Duodenal mucosa (tissue), 2 donors: ENCODE measurements at regions not wholly inside any gene's neighbourhood (a gene's known extent, or its start where the extent isn't known, plus 50 kb on each side); places are given as distances from the start of the nearest gene placed in this dataset.

Source experiments
- H3K27ac ChIP-seq: one replicate; pipeline ENCODE4 v1.7.0; 2013; ENCODE audit warnings: low read depth, low read length
- H3K27me3 ChIP-seq, 2 donors: one replicate each; pipeline ENCODE4 v1.7.0; 2013; ENCODE audit warnings: low read length in 2 of 2, control low read depth in 1 of 2; ENCODE audit not compliant: insufficient read depth in 2 of 2, control insufficient read depth in 1 of 2
- H3K36me3 ChIP-seq, 2 donors: one replicate each; pipeline ENCODE4 v1.7.0; 2013; ENCODE audit warnings: low read length in 2 of 2, control low read depth in 1 of 2; ENCODE audit not compliant: insufficient read depth in 2 of 2, control insufficient read depth in 1 of 2
- H3K4me1 ChIP-seq, 2 donors: one replicate each; pipeline ENCODE4 v1.7.0; 2013; ENCODE audit warnings: low read length in 2 of 2, control low read depth in 1 of 2; ENCODE audit not compliant: insufficient read depth in 2 of 2, control insufficient read depth in 1 of 2
- H3K4me3 ChIP-seq, 2 donors: one replicate each; pipeline ENCODE4 v1.7.0; 2013; ENCODE audit warnings: low read length in 2 of 2, low read depth in 1 of 2
- H3K9ac ChIP-seq, 2 donors: one replicate each; pipeline ENCODE4 v1.7.0; 2013; ENCODE audit warnings: low read length in 2 of 2, low read depth in 1 of 2
- H3K9me3 ChIP-seq, 2 donors: one replicate each; pipeline ENCODE4 v1.7.0; 2013; ENCODE audit warnings: low read length in 2 of 2, control low read depth in 1 of 2; ENCODE audit not compliant: control insufficient read depth in 1 of 2

GRCh38 chr7:45366475-45366874 lies 207.7 kb upstream of the ADCY1 start:
- H3K27ac ChIP-seq: no peak overlapping the region
- no peaks in the 10 kb centered on the region for H3K4me1 ChIP-seq
- H3K4me3 ChIP-seq: no peak overlapping the region
- peaks cover 0 to 3% of the 10 kb centered on the region in 2 donors for H3K27me3 ChIP-seq
- H3K9ac ChIP-seq: no peak overlapping the region
- no peaks in the 10 kb centered on the region for H3K36me3 ChIP-seq
- H3K9me3 ChIP-seq: no peaks in the 10 kb centered on the region

GRCh38 chr7:45367026-45367425 lies 207.1 kb upstream of the ADCY1 start:
- H3K9me3 ChIP-seq: no peaks in the 10 kb centered on the region
- H3K4me1 ChIP-seq: no peaks in the 10 kb centered on the region
- H3K4me3 ChIP-seq: no peak overlapping the region
- H3K27ac ChIP-seq: no peak overlapping the region
- peaks cover 0 to 3% of the 10 kb centered on the region in 2 donors for H3K27me3 ChIP-seq
- H3K9ac ChIP-seq: no peak overlapping the region
- H3K36me3 ChIP-seq: no peaks in the 10 kb centered on the region

GRCh38 chr7:45368129-45368807 lies 205.9 kb upstream of the ADCY1 start:
- no peak overlapping the region for H3K4me3 ChIP-seq
- no peak overlapping the region for H3K27ac ChIP-seq
- H3K4me1 ChIP-seq: no peaks in the 10 kb centered on the region
- H3K9me3 ChIP-seq: no peaks in the 10 kb centered on the region
- no peak overlapping the region for H3K9ac ChIP-seq
- no peaks in the 10 kb centered on the region for H3K36me3 ChIP-seq
- peaks cover 0 to 3% of the 10 kb centered on the region in 2 donors for H3K27me3 ChIP-seq

- Histone ChIP-seq H3K4me1 (no peaks in the 10 kb centered on the region), H3K9ac (no peak overlapping the region), H3K4me3 (no peak overlapping the region), H3K27ac (no peak overlapping the region), H3K9me3 (peaks cover 0 to 3% of the 10 kb centered on the region in 2 donors), H3K27me3 (no peaks in the 10 kb centered on the region), H3K36me3 (no peaks in the 10 kb centered on the region)
Measured at GRCh38 chr7:45384499-45384898, 189.7 kb upstream of the ADCY1 start.

GRCh38 chr7:45387837-45388236 lies 186.3 kb upstream of the ADCY1 start:
- Histone ChIP-seq H3K27ac (no peak overlapping the region), H3K36me3 (no peaks in the 10 kb centered on the region), H3K27me3 (no peaks in the 10 kb centered on the region), H3K4me1 (no peaks in the 10 kb centered on the region), H3K9me3 (peaks cover 0 to 3% of the 10 kb centered on the region in 2 donors), H3K4me3 (no peak overlapping the region), H3K9ac (no peak overlapping the region)

GRCh38 chr7:45389073-45389872 lies 184.9 kb upstream of the ADCY1 start:
- H3K9ac ChIP-seq: no peak overlapping the region
- no peak overlapping the region for H3K4me3 ChIP-seq
- no peak overlapping the region for H3K27ac ChIP-seq
- no peaks in the 10 kb centered on the region for H3K36me3 ChIP-seq
- peaks cover 4 to 6% of the 10 kb centered on the region in 2 donors for H3K9me3 ChIP-seq
- no peaks in the 10 kb centered on the region for H3K27me3 ChIP-seq
- H3K4me1 ChIP-seq: no peaks in the 10 kb centered on the region

- H3K27me3 ChIP-seq: no peaks in the 10 kb centered on the region
- no peak overlapping the region for H3K27ac ChIP-seq
- peaks cover 5 to 7% of the 10 kb centered on the region in 2 donors for H3K9me3 ChIP-seq
- H3K4me3 ChIP-seq: no peak overlapping the region
- H3K4me1 ChIP-seq: no peaks in the 10 kb centered on the region
- no peak overlapping the region for H3K9ac ChIP-seq
- H3K36me3 ChIP-seq: no peaks in the 10 kb centered on the region
Measured at GRCh38 chr7:45390180-45390579, 184.0 kb upstream of the ADCY1 start.

- Histone ChIP-seq H3K4me3 (no peak overlapping the region), H3K4me1 (no peaks in the 10 kb centered on the region), H3K9me3 (peaks cover 5 to 7% of the 10 kb centered on the region in 2 donors), H3K36me3 (no peaks in the 10 kb centered on the region), H3K27me3 (no peaks in the 10 kb centered on the region), H3K27ac (no peak overlapping the region), H3K9ac (no peak overlapping the region)
Measured at GRCh38 chr7:45390731-45391130, 183.4 kb upstream of the ADCY1 start.

- no peak overlapping the region for H3K9ac ChIP-seq
- H3K4me1 ChIP-seq: no peaks in the 10 kb centered on the region
- no peaks in the 10 kb centered on the region for H3K36me3 ChIP-seq
- no peak overlapping the region for H3K27ac ChIP-seq
- H3K4me3 ChIP-seq: no peak overlapping the region
- no peaks in the 10 kb centered on the region for H3K27me3 ChIP-seq
- H3K9me3 ChIP-seq: peaks cover 4 to 5% of the 10 kb centered on the region in 2 donors
Measured at GRCh38 chr7:45391618-45392451, 182.3 kb upstream of the ADCY1 start.
